Neural cell (in vitro differentiated cells): ENCODE measurements at regions not wholly inside any gene's neighbourhood (a gene's known extent, or its start where the extent isn't known, plus 50 kb on each side); places are given as distances from the start of the nearest gene placed in this dataset.
"Not testable (repeated sequence)": the region's sequence is repeated elsewhere in the genome, so short reads cannot be mapped to it uniquely, and the experiment has no call there.

Experiments used
- H2AFZ ChIP-seq: fragments of 200-600, 300-800 bp; sonication (generic), shearing (Covaris generic); 2 replicates; pipeline ENCODE4 v1.6.0; 2014; ENCODE audit warnings: low read depth, mild to moderate bottlenecking, antibody characterized with exemption, low read length, moderate library complexity
- H3F3A ChIP-seq: fragments of 200-600 bp; shearing (Covaris generic); 2 replicates; pipeline ENCODE4 v1.6.1; 2016; ENCODE audit warnings: mild to moderate bottlenecking, moderate library complexity, mixed read lengths, antibody characterized with exemption, low read length; ENCODE audit not compliant: insufficient read depth, poor library complexity, severe bottlenecking
- H3K27ac ChIP-seq: fragments of 200-600, 300-800 bp; sonication (generic), shearing (Covaris generic); 2 replicates; pipeline ENCODE4 v1.5.1; 2014; ENCODE audit warnings: mild to moderate bottlenecking, low read length, moderate library complexity
- H3K27me3 ChIP-seq: fragments of 300-800, 200-600 bp; sonication (generic), shearing (Covaris generic); 2 replicates; pipeline ENCODE4 v1.6.0; 2014; ENCODE audit warnings: mild to moderate bottlenecking, low read depth, low read length, moderate library complexity; ENCODE audit not compliant: insufficient read depth
- H3K36me3 ChIP-seq: fragments of 300-800, 200-600 bp; sonication (generic), shearing (Covaris generic); 2 replicates; pipeline ENCODE4 v1.5.1; 2014; ENCODE audit warnings: mild to moderate bottlenecking, antibody characterized with exemption, low read length, moderate library complexity; ENCODE audit not compliant: insufficient read depth
- H3K4me2 ChIP-seq: fragments of 300-800, 200-600 bp; sonication (generic), shearing (Covaris generic); 2 replicates; pipeline ENCODE4 v1.6.0; 2014; ENCODE audit warnings: mild to moderate bottlenecking, low read length
- H3K4me3 ChIP-seq: fragments of 300-800, 200-600 bp; sonication (generic), shearing (Covaris generic); 2 replicates; pipeline ENCODE4 v1.5.1; 2014; ENCODE audit warnings: mild to moderate bottlenecking, low read length, moderate library complexity
- H3K79me2 ChIP-seq: fragments of 200-600 bp; shearing (Covaris generic); replicated peaks from 2 replicates; pipeline ENCODE4 v1.6.0; 2014; ENCODE audit warnings: mild to moderate bottlenecking, low read length, moderate library complexity; ENCODE audit not compliant: insufficient read depth
- H3K9ac ChIP-seq: fragments of 300-800, 200-600 bp; sonication (generic), shearing (Covaris generic); 2 replicates; pipeline ENCODE4 v1.6.1; 2016; ENCODE audit warnings: mild to moderate bottlenecking, low read length, mixed read lengths
- H3K9me2 ChIP-seq: fragments of 200-600 bp; shearing (Covaris generic); 2 replicates; pipeline ENCODE4 v1.6.1; 2016; ENCODE audit warnings: mild to moderate bottlenecking, low read length, mixed read lengths; ENCODE audit not compliant: insufficient read depth
- H3K9me3 ChIP-seq: fragments of 200-600, 300-800 bp; sonication (generic), shearing (Covaris generic); 2 replicates; pipeline ENCODE4 v1.6.1; 2016; ENCODE audit warnings: mild to moderate bottlenecking, mixed run types, low read length, moderate library complexity, mixed read lengths
- H4K20me1 ChIP-seq: fragments of 200-600 bp; shearing (Covaris generic); 2 replicates; pipeline ENCODE4 v1.6.1; 2016; ENCODE audit warnings: mild to moderate bottlenecking, mixed run types; ENCODE audit not compliant: insufficient read depth
- CTCF ChIP-seq: fragments of 450-650 bp; IDR thresholded peaks from 2 replicates; pipeline ENCODE4 v1.5.1; 2014; ENCODE audit warnings: antibody characterized with exemption, mild to moderate bottlenecking, moderate library complexity; ENCODE audit not compliant: poor library complexity, severe bottlenecking
- EP300 ChIP-seq: fragments of 450-650 bp; conservative IDR thresholded peaks from 2 replicates; pipeline ENCODE4 v1.6.1; 2014; ENCODE audit warnings: antibody characterized with exemption, mild to moderate bottlenecking, moderate library complexity; ENCODE audit not compliant: poor library complexity, severe bottlenecking
- EZH2 ChIP-seq: fragments of 200-600, 300-800 bp; shearing (Covaris generic), sonication (generic); IDR thresholded peaks from 2 replicates; pipeline ENCODE4 v1.6.1; 2014; ENCODE audit warnings: antibody characterized with exemption, low read length, borderline replicate concordance, mild to moderate bottlenecking; ENCODE audit not compliant: insufficient read depth, poor library complexity, severe bottlenecking
- MXI1 ChIP-seq: fragments of 450-650 bp; conservative IDR thresholded peaks from 2 replicates; pipeline ENCODE4 v1.6.1; 2014; ENCODE audit warnings: antibody characterized with exemption, mild to moderate bottlenecking; ENCODE audit not compliant: poor library complexity, severe bottlenecking
- POLR2AphosphoS5 ChIP-seq: IDR thresholded peaks from 2 replicates; pipeline ENCODE4 v1.6.1; 2012
- RAD21 ChIP-seq: fragments of 450-650 bp; conservative IDR thresholded peaks from 2 replicates; pipeline ENCODE4 v1.6.1; 2014; ENCODE audit warnings: antibody characterized with exemption, mild to moderate bottlenecking, moderate library complexity
- REST ChIP-seq: IDR thresholded peaks from 2 replicates; pipeline ENCODE4 v1.6.1; 2012; ENCODE audit warnings: borderline replicate concordance
- SMC3 ChIP-seq: fragments of 450-650 bp; conservative IDR thresholded peaks from 2 replicates; pipeline ENCODE4 v1.6.1; 2014; ENCODE audit warnings: antibody characterized with exemption, mild to moderate bottlenecking, moderate library complexity; ENCODE audit not compliant: poor library complexity

- not testable (repeated sequence) for H3K9me2 ChIP-seq, H3K4me2 ChIP-seq, H3K9ac ChIP-seq, H3K4me3 ChIP-seq, H3K36me3 ChIP-seq, H2AFZ ChIP-seq, H3K79me2 ChIP-seq, H3K27ac ChIP-seq, H3K9me3 ChIP-seq, H3K27me3 ChIP-seq, H4K20me1 ChIP-seq, H3F3A ChIP-seq
These were observed 411.6 kb upstream of the RORB start for GRCh38 chr9:74085384-74086037.

- not testable (repeated sequence) for H3K4me3 ChIP-seq, H3K9me2 ChIP-seq, H3K27me3 ChIP-seq, H3K9ac ChIP-seq, H3K79me2 ChIP-seq, H3K36me3 ChIP-seq, H3F3A ChIP-seq, H2AFZ ChIP-seq, H3K4me2 ChIP-seq, H3K9me3 ChIP-seq, H3K27ac ChIP-seq, H4K20me1 ChIP-seq
These were observed 406.2 kb upstream of the RORB start for GRCh38 chr9:74090921-74091320.

- Histone ChIP-seq H2AFZ (no peak overlapping the region), H3K9me2 (no peaks in the 10 kb centered on the region), H3K9me3 (no peaks in the 10 kb centered on the region), H3K27me3 (no peaks in the 10 kb centered on the region), H3K27ac (no peak overlapping the region), H3K79me2 (no peaks in the 10 kb centered on the region), H3K4me2 (no peak overlapping the region), H3K9ac (no peak overlapping the region), H3K36me3 (no peaks in the 10 kb centered on the region), H3F3A (no peaks in the 10 kb centered on the region), H4K20me1 (no peaks in the 10 kb centered on the region), H3K4me3 (no peak overlapping the region)
- TF ChIP-seq REST (no peak), SMC3 (no peak), MXI1 (no peak), EP300 (no peak), POLR2AphosphoS5 (no peak), EZH2 (no peak), CTCF (no peak), RAD21 (no peak)
These were observed 404.7 kb upstream of the RORB start for GRCh38 chr9:74092491-74092834.

GRCh38 chr9:74094037-74094436, 403.1 kb upstream of the RORB start:
- not testable (repeated sequence) for H3K36me3 ChIP-seq, H3K27me3 ChIP-seq, H2AFZ ChIP-seq, H3F3A ChIP-seq, H3K9me2 ChIP-seq, H3K4me2 ChIP-seq, H3K79me2 ChIP-seq, H3K9me3 ChIP-seq, H3K4me3 ChIP-seq, H3K27ac ChIP-seq, H4K20me1 ChIP-seq, H3K9ac ChIP-seq
